Stimulated activated CD8-positive, alpha-beta memory T cell treated with anti-CD3 and anti-CD28 coated beads, Interleukin-12 subunit alpha, Interleukin-12 subunit beta, amount 100 ng/mL, for 1 hour (primary cell): ENCODE measurements at regions not wholly inside any gene's neighbourhood (a gene's known extent, or its start where the extent isn't known, plus 50 kb on each side); places are given as distances from the start of the nearest gene placed in this dataset.
"Not testable (repeated sequence)": the region's sequence is repeated elsewhere in the genome, so short reads cannot be mapped to it uniquely, and the experiment has no call there.

Source experiments
- DNase-seq: peaks from one replicate; pipeline ENCODE4 v3.0.0-alpha.2; 2020; ENCODE audit warnings: low read depth

DNA sequence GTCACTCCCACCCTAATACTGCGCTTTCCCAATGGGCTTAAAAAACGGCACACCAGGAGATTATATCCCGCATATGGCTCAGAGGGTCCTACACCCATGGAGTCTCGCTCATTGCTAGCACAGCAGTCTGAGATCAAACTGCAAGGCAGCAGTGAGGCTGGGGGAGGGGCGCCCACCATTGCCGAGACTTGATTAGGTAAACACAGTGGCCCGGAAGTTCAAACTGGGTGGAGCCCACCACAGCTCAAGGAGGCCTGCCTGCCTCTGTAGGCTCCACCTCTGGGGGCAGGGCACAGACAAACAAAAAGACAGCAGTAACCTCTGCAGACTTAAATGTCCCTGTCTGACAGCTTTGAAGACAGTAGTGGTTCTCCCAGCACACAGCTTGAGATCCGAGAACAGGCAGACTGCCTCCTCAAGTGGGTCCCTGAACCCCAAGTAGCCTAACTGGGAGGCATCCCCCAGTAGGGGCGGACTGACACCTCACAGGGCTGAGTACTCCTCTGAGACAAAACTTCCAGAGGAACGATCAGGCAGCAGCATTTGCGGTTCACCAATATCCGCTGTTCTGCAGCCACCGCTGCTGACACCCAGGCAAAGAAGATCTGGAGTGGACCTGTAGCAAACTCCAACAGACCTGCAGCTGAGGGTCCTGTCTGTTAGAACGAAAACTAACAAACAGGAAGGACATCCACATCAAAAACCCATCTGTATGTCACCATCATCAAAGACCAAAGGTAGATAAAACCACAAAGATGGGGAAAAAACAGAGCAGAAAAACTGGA lies 1085.6 kb upstream of the FANCL start:
- not testable (repeated sequence) for DNase-seq

DNA sequence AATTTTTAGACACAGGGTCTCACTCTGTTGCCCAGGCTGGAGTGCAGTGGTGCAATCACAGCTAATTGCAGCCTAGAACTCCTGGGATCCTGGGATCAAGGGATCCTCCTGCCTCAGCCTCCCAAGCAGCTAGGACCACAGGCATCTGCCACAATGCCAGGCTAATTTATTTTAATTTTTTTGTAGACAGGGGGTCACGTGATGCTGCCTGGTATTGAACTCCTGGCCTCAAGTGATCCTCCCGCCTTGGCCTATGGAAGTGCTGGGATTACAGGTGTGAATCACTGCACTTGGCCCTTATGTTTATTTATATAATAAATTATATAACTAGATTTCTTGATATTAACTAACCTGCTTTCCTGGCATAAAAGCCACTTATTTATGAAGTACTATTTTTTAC lies 1081.7 kb upstream of the FANCL start:
- no peak for DNase-seq

DNA sequence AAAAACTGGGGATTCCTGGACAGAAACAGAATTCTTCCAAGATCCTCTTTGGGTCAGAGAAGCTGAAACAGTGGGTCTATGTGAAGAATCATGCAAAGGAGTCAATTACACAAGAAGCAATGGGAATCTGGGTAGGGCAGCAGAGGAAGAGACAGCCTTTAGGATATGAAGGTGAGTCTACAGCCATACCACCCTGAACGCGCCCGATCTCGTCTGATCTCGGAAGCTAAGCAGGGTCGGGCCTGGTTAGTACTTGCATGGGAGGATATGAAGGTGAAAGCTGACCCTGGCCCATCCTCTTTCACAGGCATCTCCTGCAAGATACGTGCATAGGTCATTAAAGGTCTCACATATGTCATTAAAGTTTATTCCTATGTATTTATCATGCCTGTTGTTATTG lies 1080.9 kb upstream of the FANCL start:
- DNase-seq, result no peak

DNA sequence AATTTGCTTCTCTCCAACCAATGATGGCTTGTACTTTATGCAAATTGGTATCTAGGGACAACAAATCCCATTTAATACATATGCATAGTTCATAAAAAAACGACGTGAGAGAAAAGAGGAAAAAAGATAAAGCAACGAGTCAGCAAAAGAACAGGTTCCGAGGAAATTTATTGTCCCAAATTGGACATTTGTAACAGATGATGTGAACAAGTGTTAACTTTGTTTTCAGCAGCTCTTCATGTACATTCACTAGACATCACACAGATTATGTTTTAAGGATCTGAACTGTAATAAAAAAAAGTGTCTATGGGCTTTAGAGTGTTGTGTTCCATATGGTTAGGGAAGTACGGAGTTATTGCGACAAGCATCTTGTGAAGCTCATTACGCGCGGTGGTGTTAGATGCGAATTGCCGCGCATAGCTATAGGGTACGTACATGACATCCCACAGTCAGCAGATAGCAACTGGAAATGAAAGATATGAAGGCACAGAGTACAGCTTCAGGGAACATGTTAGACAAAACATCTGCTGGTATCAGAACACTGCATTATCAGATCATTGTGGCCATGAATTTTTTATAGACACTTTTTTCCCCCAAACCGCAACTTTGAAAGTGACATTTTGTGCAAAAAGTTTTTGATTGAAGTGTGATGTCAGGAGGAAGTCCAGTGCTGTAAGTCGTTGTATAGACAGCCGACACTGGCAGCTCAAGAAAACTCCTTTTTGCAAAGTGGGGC lies 1073.1 kb upstream of the FANCL start:
- DNase-seq, result no peak

DNA sequence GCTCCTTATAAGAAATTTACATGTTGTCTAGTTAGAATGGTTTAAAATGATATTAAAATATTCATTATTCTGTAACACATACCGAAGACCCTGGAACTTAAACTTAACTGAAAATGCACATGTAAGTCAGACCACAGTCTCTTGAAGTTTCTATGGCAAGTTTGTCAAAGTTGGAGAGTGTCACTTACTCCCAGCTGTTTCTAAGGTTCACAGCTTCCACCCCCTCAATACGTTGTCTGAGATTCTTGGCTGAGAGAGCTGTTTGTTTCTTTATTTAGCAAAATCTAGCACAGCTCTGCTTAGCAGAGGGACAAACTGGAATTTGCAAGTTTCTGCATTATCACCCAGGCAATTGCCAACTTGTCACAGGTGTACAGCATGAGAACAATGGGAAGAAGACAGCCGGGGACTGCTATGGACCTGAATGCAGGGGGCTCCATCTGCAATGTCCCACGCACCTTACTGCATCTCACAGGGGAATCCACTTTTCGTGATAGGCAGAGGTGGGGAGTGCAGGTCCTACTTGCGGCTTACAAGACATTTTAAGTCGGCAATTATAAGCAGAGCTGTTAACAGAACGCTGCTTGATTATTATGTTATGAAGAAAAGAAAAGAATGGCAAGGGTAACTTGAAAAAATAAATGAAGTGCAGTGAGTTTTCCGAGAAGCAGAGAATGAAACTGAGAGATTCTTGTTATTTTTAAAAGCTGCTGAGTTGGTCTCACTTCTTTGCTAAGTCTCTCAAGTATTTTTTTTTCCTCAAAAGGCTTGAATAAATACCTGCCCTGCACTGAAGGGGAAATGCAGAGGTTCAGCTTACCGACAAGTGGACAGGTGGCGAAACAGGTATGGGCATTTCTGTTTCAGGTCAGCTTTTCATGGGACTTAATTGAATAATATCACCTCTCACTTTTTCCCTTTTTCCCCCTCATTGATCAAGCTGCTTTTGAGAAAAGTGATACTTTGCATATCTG lies 1072.1 kb upstream of the FANCL start:
- DNase-seq, result no peak

DNA sequence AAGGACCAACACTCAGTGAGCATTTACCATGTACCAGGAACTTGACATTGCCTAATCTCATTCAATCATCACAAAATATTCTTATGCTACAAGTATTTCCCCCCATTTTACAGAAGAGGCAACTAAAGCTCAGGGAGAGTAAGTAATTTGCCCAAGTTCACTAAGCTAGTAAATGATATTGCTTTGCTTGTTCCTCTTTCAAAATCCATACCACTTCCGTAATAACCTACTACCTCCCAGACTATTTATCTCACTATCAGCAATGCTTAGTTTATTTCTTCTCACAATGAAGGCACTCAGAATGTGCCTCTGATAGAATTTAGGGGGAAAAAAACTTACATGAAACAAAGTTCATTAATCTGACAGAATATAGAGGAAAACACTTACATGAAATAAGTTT lies 1070.9 kb upstream of the FANCL start:
- no peak for DNase-seq

DNA sequence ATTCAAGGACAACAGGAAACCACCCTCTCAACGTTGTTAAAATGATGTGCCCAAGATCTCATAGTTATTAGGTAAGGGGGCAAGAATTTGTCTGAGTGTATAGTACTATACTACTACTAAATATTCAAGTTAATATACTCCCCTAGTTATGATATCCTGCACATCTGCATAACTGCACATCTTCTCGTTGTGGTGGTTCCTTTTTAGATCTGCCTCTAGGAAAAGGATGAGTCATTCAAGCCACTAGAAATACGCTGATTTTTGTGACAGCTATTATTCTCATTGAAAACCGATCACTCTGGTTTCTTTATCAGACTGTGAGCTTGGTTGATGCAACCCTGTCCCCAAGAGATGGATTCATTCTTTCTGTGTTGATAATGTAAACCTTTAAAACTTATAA lies 1067.0 kb upstream of the FANCL start:
- DNase-seq, result no peak

DNA sequence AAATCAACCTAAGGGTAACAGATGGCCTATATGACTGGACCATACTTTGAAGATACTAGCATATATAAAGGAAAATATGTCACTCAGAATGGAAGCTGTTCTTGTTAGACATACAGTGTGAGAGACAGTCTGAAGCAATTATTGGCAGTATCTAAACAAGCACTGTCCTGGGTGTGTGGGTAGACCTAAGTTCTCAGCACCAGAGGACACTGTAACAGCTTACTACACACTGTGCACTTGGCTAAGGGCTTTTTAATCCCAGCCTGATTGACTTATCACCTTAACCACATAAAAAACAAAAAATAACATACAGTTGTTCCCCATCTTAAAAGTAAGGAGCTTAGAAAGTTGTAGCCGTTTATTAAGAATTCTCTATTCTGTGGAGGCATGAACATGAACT lies 1066.1 kb upstream of the FANCL start:
- no peak for DNase-seq

DNA sequence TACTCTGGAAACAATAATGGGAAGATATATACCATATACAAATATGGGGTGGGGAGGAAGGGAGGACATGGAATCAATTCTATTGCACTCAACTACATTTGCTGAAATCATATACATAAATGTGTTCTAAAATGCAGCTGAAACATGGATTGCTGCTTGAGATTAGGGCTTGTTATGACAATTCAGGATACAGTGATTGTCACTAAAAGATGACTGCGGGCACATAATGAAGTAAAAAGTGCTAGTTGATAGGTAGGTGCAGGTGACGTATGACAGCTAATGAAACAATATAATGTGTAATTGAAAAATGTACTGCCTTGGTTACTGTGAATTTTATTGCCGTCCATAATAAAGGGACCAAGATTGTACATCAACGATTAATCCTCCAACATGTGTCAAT lies 1062.1 kb upstream of the FANCL start:
- DNase-seq, result no peak

DNA sequence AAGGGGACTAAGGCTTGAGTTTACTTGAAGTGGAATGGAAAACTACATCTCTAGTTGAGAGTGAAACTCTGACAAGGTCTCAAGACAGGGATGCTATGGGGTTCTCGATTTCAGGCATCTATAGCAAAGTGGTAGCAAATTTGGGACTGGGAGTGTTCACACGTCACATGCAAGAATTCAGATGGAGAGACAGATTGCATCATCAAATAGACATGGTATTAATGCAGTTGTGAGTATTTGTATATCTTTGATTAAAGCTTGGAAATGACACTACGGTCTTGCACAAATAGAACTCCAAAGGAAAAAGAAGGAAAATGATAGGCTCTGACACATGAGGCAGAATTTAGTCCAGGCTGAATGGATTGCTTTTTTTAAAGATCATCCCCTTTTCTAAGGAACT lies 1061.6 kb upstream of the FANCL start:
- no peak for DNase-seq

DNA sequence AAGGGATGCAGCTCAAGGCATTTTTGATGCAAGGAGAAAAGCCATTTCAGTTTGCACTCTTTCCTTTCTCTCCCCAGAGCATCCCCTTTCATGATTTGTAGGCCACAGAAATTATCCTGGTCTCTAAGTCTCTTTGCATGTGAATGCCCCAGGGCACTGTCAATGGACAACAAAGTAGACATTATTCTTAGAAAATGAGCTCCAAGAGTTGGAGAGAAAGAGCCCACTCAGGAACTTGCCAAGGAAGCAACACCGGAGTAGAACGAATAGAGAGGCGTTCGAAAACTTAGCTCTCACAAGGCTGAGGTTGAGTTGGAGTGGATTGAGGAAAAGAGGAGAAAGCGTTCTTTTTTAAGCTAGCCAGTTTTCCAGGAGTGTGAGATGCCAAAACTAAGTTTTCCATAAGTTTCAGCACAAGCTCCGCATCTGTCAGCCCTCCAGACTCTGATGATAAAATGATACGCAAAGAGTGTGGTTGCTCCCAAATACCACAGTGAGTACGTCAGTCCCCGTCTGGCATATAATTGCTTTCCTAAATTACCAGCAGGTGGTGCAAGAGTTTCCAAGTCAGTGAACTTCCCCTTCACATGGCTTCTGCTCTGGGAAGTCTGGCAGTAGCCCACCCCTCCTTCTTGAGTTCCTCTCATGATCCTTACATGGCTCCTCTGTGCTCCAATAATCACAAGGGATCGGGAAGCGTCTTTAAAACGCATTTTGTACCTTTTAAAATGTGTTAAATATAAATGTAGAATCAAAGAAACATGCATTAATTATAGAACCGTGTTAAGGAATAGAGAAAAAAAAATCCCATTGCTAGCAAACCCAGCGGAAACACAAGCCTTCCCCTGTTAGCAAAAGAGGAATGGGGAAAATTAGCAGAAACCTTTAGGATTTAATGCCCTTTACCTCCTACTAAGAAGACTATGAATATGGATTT lies 1060.6 kb upstream of the FANCL start:
- DNase-seq, result no peak

DNA sequence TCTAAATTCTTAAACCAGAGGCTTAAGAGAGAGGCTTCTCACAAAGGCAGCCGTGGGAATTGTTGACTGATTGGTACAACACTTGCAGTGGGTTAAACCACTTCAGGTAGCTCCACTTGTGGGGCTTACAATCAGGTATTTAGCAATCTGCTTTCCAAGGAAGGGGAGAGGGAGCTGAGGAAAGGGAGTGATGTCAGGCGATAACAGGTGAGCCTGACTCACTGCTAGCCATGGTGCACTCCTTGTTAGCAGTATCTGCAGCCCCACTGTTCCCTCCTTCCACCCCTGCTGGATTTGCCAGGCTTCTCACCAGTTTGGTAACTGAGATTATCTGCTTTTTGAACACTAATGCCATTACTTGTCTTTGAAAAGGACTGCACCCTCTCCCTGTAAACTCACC lies 1056.7 kb upstream of the FANCL start:
- no peak for DNase-seq

DNA sequence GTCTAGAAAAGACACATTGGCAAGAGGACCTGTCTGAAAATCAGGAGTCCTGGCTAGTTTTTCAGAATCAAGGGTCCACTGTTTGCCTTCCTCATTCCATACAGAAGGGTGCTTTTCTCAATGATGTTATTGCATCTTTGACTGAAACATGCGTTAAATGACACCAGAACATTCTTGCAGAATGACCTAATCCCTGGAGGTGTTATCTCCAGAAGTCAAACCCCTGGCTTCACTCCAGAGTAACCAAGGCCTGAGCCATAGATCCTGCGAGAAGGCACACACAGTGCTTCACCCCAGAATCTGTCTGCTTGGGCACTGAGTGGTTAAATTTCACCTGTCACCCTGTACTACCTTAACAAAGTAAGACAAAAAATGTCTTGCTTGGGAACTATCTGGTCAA lies 1055.2 kb upstream of the FANCL start:
- no peak for DNase-seq

DNA sequence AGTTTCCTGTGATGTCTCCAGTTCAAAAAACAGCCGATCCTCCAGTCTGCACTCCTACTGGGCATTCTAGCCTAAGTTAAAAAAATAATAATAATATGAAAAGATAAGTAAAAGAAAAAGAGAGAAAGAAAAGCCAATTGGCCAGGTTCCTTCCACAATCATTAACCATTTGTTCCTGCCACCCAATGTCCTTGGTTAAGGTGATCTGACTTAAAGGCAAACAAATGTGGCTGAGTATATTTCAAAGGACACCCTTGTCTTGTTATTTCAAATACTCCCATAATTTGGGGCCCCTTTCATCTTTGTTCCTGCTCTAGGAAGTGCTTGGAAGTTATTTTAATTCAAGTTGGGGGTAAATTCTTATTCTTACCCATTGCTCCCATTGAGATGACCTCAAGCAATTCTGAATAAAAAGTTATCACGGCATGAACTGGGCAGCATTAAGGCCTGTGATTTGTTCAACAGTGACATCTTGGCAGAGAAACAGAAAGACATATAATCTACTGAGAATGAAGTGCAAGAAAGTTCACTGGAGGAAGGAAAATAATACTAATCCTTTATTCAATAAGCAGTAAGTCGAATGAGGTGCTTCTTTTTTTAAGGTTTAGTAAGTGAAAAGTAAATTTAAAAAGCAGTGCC lies 1054.5 kb upstream of the FANCL start:
- no peak for DNase-seq

DNA sequence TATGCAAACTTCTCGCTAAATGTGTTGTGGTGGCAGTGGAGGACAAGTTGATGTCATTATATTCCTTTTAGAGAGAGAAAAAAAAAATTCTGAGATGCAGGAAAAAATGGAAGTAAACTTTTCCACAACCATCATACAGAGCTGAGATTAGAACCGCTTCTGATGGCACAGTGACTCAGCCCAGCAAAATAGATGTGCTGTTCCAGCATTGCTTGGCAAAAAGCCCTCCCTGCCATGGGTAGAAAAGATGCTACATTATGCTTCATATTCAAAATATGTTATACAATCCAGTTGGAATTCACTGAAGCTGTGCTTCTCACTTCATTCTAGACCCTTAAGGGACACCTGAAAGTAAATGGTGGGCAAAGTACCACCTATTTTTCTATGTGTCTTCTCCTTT lies 1047.6 kb upstream of the FANCL start:
- no peak for DNase-seq

DNA sequence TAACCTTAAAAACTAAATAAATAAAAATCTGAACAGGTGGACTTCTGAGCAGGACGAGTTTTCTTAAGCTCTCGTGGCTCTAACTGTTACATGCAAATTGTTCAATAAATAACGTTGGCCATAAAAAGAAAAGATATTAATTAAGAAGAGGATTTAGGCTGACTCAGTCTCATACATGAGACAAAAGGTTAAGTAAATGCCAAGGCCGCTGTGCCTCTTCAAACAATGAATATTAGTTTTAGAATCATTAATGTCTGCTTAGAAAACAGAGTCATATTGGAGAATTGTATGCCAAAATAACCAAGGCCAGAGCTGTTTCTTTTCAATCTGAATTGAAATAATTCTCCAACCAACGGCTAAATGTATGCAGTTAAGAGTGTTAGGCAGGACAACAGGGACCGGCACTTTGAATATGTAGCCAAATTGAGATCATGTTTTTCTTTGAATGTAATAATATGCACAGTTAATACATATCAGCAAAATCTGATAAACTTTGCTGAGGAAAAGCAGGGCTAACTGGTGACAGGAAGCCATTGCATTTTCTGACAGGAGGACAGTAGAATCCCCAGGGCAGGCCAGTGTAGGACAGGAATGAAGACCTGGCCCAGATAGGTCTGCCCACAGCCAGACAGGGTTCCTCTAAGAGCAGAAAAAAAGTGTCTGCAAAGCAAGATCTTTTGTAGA lies 1041.4 kb upstream of the FANCL start:
- no peak for DNase-seq

DNA sequence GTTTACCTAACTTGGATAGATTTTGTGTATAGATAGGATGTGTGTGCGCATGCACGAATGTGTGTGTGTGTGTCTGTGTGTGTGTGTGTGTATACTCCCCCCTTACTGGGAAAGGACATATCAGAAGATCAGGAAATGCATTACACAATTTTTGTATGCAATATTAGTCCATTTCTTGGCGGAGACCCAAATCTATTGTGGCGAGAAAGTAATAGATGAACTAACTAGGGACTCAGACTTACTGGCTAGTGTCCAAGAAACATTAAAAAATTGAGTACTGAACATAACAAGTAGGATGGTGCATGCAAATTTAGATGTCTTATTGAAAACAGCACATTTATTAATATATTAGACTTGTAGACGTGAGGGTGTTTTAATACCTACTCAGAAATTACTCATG lies 1036.5 kb upstream of the FANCL start:
- no peak for DNase-seq

DNA sequence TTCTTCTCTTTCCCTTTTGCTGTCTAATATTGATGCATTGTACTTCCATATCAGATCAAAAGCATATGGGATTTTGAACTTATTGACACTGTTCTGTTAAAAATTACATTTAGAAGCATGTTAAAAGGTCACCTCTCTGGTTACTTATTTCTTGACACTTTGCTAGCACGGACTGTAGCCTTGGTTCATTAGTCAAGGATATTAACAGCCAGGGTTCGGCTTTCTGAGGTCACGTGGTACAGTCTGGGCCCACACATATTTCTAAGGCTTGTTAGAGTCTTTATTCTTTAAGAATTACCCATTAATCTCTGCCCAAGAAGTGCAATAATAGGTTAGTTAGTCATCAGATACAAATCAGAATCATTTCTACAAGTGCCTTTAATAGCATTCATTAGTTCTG lies 1035.8 kb upstream of the FANCL start:
- DNase-seq, result no peak

DNA sequence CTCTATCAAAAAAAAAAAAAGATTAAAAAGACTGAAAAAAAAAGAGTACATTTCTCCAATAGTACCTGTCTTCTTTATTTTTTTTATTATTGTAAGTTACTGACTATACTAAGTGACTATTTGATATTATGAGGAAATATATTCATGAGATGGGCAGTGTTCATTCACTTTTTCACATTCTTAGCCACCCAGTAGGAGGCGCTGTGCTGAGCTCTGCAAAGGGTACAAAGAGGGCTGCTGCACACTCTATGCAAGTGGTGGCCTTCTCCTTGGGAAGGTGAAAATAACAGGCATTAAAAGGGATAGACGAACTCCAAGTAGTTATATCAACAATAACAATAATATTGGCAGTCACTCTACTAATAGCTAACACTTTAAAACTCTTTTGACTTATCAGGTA lies 1034.9 kb upstream of the FANCL start:
- no peak for DNase-seq

DNA sequence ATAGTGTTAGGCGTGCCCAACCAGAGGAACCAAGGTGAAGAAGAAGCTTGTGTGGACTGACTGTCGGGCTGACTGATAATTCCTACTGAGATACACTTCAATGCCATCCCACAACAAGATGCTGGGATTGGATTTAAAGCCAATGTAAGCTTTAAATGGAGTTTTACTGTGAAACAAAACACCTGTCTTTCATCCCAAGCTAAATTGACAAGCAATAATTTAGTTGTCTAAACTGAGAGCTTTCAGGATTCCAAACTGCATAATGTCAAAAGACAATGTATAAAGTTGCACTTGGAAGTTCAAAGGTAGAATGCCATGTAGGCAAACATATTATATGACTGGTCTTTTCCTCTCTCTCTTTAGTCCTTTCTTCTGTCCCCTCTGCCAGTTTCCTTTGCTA lies 1025.3 kb upstream of the FANCL start:
- no peak for DNase-seq
